NCI-H82 treated with DMSO at 0.1 percent for 48 hours (cell line): ENCODE measurements at regions not wholly inside any gene's neighbourhood (a gene's known extent, or its start where the extent isn't known, plus 50 kb on each side); places are given as distances from the start of the nearest gene placed in this dataset.
"Not testable (repeated sequence)": the region's sequence is repeated elsewhere in the genome, so short reads cannot be mapped to it uniquely, and the experiment has no call there.

Experiments used
- DNase-seq: peaks from one replicate; lab custom pipeline; 2025; ENCODE audit not compliant: unreplicated experiment; lab: John Stamatoyannopoulos, UW

DNA sequence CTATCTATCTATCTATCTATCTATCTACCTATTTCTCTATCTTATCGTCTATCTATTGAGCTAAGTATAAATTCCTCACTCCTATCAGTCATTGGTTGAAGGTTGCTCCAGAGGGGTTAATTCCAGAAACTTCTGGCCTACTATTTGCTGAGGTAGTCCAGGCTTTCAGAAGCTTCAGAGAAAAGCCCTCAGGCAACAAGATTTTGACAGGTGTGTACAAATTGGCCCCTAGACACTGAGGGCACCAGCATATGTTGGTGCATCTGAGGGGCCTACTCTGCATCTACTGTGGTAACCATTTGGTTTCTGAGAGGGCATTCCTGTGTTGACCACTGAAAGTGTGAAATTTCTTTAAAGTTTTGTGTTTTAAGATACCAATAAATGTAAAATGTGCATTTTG, 265.2 kb upstream of the B3GALT2 start:
- no peak for DNase-seq

DNA sequence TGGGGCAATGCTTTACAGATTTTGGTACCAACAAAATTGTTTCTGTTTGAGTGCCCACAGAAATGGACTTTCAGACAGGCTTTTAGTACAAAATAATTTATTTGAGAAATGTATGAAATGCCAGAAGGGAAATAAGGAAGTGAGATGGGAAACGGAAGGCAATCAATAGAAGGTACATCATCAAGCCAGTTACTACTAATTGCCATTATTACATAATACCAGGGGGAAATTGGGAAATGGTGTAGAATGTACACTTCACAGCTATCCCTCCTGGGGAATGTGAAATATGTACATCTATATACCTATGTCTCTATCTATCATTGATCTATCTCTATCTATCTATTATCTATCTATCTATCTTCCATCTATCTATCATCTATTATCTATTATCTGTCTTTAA, 264.6 kb upstream of the B3GALT2 start:
- no peak for DNase-seq

DNA sequence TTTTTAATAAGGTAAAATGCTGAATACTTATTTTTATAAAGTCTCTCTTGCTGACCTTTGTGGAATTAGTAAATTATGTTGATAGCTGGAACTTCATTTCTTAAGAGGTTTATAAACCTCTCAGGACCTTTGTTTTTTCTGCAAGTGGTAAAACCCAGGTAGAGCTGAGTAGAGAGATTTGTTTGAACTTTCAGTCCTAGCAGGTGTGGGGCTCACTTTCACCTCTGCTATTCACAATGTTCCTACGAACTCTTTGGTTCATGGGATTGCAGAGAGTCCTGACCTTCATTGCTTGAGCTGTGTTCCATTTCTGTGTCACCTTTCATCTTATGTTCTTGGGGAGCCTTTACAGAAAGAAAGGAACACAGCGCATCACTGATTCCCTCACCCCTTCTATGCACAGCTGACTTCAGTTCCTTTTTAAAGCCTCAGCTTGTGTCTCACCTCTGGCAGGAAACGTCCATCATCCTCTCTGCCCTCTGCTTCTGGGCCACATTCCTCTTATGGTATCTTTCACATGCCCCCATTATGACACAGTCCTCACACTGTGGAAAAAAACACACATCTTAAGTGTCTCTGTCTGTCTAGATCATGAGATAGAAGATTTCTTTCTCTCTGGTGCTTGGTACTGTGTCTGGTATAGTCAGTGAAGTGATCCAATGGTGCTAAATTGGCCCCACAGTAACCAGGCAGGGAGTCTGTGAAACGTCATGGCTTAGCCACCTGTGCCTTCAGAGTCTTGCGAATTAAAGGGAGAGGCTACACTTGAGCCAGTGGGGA, 262.5 kb upstream of the B3GALT2 start:
- DNase-seq: no peak

DNA sequence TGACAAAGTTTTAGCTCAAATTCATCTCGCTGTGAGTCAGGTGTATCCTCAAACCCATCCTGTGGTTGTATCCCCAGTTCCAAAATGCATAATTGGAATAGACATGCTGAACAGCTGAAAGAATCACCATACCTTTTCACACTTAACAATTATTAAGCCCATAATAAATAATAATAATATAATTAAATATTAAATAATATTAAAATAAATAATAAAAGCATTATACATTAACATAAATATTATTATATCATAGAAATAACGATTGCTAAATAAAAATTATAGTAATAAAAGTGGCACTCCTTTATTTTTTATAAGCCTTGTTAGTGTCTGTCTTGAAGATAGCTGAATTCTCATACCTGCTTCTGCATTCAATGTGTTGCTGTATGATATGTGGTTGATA, 257.5 kb upstream of the B3GALT2 start:
- DNase-seq: no peak

DNA sequence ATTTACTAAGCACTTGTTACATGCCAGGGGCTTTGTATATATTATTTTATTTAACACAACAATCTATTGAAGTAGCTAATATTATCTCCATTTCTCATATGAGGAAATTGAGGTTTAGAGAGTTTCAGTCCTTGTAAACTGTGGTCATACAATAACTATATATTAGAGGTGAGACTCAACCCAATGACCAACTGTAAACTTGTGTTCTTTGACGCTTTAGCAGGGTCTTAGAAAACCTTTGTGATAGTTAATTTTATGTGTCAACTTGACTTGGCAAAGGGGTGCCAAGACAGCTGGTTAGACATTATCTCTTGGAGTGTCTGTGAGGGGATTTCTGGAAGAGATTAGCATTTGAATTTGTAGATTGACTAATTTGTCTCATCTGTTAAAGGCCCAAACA, 252.4 kb upstream of the B3GALT2 start:
- DNase-seq: no peak

DNA sequence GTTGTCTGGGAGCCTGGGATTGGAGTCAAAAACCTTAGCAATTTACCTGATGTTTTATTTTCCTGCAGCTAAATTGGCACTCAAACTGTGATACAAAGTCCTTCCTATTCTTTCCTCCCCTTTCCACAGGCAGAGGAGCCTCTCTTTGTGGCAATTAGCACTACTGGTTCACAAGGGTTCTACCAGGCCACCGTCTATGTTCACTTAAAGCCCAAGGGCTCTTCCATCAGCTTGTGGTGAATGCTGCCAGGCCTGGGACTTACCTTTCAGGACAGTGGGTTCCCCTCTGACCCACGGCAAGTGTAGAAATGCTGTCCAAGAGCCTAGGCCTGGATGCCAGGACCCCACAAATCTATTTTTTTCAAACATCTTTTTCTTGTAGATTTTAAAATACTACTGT, 251.9 kb upstream of the B3GALT2 start:
- DNase-seq: no peak

DNA sequence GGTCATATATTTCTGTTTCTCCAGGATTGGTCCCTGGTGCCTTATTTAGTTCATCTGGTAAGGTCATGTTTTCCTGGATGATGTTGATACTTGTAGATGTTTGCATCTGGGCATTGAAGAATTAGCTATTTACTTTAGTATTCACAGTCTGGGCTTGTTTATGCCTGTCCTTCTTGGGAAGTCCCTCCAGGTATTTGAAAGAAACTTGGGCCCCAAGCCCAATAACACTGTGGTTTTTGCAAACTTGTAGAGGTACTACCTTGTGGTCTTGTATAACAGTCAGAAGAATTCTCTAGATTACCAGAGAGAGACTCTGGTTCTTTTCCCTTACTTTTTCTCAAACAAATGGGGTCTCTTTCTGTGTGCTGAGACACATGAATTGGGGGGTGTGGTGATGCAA, 251.4 kb upstream of the B3GALT2 start:
- no peak for DNase-seq

DNA sequence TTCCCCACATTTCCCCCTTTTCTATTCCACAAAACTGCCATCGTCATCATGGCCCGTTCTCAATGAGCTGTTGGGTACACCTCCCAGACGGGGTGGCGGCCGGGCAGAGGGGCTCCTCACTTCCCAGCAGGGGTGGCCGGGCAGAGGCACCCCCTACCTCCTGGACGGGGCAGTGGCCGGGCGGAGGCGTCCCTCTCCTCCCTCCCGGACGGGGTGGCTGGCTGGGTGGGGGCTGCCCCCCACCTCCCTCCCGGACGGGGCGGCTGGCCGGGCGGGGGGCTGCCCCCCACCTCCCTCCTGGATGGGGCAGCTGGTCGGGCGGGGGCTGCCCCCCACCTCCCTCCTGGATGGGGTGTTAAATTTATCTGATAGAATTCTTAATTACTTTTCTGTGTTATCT, 250.9 kb upstream of the B3GALT2 start:
- DNase-seq: not testable (repeated sequence)

DNA sequence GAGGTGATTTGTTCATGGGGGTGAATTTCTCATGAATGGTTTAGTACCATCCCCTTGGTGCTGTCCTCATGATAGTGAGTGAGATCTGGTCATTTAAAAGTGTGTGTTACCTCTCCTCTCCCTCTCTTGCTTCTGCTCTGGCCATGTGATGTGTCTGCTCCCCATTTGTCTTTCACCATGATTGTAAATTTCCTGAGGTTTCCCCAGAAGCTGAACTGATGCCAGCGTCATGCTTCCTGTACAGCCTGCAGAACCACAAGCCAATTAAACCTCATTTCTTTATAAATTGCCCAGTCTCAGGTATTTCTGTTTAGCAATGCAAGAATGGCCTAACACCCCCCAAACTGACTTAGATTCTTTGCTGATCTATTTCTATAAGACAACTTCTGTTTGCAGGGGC, 249.4 kb upstream of the B3GALT2 start:
- DNase-seq: no peak

DNA sequence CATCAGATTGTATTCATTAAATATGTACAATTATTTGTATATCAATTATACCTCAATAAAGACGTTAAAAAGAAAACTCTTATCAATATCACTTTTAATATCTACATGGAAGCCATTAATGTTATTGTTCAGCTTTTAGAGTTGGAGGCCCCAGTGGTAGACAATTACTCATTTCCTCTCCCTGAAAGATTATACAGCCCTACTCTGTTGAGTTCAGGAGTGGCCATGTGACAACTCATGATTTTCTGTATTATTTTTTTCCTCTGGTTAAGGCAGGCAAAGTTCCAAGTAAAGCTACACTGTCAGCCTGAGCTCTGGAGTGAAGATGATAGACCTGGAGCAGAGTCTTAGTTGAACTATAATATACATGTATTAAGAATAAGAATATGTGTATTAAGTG, 247.9 kb upstream of the B3GALT2 start:
- no peak for DNase-seq

DNA sequence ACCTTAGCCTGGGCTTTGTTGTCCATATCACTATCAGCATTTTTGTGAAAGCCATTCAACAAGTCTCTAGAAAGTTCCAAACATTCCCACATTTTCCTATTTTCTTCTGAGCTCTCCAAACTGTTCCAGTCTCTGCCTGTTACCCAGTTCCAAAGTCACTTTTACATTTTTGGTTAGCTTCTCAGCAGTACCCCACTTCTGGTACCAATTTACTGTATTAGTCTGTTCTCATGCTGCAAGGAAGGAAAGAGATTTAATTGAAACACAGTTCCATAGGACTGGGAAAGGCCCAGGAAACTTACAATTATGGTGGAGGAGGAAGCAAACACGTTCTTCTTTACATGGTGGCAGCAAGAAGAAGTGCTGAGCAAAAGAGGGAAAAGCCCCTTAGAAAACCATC, 247.2 kb upstream of the B3GALT2 start:
- no peak for DNase-seq

DNA sequence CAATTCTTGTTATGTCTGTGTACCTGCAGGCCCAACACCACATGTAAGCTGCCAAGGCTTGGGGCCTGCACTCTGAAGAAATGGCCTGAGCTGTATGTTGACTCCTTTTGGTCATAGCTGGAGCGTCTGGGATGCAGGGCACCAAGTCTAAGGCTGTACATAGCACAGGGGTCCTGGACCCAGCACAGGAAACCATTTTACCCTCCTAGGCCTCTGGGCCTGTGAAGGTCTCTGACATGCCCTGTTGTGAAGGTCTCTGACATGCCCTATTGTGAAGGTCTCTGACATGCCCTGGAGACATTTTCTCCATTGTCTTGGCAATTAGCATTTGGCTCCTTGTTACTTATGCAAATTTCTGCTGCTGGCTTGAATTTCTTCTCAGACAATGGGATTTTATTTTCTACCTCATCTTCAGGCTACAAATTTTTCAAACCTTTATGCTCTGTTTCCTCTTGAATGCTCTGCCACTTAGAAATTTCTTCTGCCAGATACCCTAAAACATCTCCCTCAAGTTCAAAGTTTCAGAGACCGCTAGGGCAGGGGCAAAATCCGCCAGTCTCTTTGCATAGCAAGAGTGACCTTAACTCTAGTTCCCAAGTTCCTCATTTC, 246.7 kb upstream of the B3GALT2 start:
- no peak for DNase-seq

DNA sequence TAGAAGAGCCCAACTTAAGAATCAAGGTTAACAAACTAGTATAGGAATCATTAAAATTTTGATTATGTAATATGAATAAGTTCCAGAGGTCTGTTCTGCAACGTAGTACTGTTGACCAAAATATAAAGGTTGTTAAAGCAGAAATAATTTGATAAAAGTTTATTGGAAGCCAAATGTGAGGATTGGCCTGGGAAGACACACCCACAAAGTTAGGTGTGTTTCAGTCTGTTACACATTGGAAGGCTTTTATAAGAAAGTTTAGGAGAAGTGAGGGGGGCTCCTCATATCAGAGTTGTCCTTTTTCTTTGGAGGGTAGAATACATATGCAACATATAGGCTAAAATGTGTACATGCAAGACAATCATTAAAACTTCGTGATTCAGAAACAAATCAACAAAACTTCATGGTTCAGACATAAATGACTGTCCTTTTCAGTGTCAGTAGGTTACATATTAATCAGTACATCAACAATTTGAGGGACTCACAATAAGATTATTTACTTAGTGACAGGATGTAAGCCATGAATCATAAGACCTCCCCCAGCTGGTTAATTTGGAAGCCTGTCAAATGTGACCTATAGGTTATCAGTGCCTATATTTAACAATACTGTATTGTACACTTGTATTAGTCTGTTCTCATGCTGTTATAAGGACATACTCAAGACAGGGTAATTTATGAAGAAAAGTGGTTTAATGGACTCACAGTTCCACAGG, 245.0 kb upstream of the B3GALT2 start:
- DNase-seq: no peak

DNA sequence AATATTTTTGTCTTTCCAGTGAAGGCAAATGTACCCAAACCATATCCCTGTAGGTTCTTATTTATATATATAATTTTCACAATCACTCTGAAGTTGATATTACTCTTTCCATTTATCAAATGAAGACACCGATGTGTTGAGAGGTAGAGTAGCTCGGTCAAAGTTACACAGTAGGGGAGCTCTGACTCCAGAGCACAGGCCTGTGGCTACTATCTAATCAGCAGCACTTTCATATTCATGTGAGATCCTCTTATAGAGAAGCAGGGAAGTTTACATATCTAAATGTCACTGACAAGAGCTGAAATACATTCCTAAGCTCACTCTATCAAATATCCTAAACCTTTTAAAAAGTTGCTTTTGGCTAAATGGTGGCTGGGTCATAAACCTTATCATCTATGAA, 241.1 kb upstream of the B3GALT2 start:
- DNase-seq: no peak

DNA sequence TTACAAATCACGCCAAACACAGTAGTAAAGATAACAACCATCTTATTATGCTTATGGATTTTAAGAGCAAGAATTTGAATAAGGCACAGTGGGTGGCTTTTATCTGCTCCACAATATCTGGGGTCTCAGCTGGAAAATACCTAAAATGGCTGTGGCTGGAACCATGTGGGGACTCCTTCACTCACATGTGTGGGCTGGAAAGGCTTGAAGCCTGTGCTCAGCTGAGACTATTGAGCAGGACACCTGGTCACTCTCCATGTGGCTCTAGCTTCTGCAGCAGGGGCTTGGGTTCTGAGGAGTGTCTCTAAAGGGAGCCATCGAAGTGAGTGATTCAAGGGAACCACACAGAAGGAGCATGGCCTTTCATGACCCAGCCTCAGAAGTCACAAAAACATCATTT, 239.6 kb upstream of the B3GALT2 start:
- DNase-seq: no peak

DNA sequence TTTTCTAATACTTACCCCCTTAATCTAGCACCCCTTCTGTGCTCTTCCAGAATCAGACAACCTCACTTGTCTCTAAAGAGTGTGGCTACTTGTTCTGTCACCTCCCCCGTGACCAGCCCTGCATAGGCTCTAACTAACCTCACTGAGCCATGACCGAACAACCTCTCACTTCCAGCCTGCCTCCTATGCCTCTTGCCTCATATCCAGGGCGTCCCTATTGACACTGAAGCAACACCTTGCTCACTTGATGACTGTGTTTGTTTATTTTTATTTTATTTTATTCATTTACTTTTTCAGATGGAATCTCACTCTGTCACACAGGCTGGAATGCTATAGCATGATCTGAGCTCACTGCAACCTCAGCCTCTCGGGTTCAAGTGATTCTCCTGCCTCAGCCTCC, 235.1 kb upstream of the B3GALT2 start:
- no peak for DNase-seq

DNA sequence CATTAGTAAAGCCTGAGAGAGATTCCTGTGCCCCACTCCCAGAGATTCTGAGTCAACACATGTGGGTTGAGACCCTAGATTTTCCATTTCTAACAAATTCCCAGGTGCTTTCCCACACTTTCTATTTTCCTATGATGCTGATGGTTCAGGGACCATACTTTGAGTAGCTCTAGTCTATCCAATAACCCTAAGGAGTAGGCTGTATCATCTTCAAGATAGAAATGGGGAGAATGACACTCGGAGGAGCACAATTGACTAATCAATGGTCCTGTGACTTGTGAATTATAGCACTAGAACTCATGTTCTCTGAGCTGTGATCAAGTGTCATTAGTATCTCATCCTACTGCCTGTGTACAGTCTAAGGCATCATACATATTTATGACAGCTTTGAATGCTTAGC, 232.9 kb upstream of the B3GALT2 start:
- DNase-seq: no peak

DNA sequence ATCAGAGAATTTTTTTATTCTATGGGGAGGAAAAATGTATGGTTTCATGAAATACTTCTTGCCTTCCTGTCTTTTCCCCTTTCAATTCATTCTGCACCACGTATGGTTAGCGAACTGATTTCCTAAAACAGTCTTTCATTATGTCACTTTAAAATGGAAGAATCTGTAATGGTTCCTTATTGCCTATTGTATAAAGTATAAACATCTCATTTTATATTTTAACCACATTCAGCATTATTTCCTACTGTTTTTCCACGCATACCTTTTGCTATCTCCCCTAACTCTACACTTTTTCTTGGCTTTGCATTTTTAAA, 232.3 kb upstream of the B3GALT2 start:
- DNase-seq: no peak

DNA sequence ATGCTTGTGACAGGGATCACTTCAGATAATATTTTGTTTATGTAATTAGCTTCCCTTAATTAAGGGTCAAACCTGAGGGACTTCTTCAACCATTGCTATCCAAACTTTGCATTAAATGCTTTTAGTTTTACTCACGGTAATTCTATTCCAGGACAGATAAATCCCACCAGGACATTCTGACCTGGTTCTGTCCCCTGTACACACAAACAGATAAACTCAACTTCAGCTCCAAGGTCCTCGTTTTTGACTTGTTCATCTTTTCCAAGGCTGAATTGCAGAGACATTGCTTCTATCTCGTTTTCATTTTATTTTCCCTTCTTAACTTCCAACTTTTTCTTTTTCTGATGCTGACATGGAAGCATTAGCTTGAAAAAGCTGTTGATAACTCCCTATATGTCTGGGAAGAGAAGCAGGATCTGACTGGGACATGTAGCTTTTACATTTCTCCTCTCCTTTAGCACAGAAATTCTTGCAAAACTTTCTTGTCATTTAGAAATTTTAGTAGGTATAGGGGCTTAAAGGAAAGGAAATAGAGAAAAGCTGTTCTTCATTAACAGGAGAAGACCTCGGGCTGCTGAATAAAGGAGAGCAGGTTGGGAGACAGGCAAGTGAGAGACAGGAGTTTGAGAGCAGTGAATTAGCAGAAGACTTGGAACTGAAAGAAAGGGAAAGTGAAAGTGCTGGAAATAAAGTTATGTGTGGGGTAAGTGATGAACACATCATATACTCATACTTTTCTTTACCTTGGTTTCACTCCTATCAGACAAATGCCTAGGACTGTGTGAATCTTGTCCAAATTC, 231.7 kb upstream of the B3GALT2 start:
- no peak for DNase-seq

DNA sequence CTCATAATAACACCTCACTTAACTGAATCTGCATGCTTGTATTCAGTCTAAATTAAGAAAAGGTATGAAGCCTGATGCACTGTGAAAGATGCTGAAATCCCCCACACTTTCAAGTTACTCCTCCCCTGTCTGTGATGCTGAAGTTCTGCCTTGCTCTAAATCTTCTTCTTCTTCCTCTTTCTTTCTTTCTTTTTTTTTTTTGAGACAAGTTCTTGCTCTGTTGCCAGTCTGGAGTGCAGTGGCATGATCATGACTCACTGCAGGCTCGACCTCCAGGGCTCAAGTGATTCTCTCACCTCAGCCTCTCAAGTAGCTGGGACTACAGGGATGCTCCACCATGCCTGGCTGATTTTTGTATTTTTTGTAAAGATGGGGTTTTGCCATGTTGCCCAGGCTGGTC, 231.0 kb upstream of the B3GALT2 start:
- no peak for DNase-seq

DNA sequence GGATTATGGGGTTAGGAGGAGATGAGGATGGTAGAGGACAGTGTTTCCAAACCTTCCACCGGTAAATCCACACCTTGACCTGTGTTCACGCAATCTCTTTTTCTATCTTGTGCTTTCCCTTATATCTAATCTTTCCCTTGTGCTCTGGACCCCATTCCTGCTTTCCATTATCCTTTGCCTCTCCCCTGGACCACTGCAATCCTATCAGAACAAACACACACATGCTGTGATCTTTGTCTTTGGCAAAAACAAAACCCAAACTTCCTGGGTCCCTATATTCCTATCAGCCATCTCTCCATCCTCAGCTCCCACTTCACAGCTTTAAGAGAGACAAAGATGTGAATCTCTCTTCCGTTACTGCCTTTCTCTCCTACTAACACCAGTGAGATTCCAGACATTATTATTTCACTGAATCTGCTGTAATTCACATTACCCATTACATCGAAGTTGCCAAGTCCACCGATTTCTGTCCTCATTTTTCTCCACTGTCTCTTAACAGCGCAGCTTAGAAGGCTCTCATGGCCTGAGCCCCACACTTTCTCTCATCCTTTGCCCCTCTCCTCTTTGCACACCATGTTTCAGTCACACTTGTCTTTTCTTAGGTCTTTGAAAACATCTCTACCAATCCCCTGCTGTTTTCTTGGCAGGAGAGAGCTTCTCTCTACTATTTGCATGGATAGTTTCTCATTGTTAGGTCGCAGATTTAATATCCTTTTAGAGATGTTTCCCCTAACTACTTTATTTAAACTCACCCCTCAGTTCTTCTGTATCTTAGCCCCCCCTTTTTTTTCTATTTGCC, 230.0 kb upstream of the B3GALT2 start:
- no peak for DNase-seq
